Breast epithelium (tissue), 4 donors: ENCODE measurements at regions not wholly inside any gene's neighbourhood (a gene's known extent, or its start where the extent isn't known, plus 50 kb on each side); places are given as distances from the start of the nearest gene placed in this dataset.

Experiments used
- DNase-seq, 2 donors: peaks; one replicate each; pipeline ENCODE4 v3.0.0-alpha.2; 2019; ENCODE audit warnings: low spot score in 2 of 2
- H3K27ac ChIP-seq, 2 donors: fragments of 200-600 bp; sonication (generic) in 1 of 2; one replicate each; pipeline ENCODE4 v1.5.1; 2016 to 2019; ENCODE audit warnings: mild to moderate bottlenecking in 1 of 2
- H3K27me3 ChIP-seq, 2 donors: fragments of 200-600 bp; sonication (generic) in 1 of 2; one replicate each; pipeline versions ENCODE4 v1.5.1 to v1.6.0; 2017 to 2019; ENCODE audit warnings: control low read depth in 1 of 2, mild to moderate bottlenecking in 1 of 2
- H3K36me3 ChIP-seq: fragments of 200-600 bp; one replicate; pipeline ENCODE4 v1.5.1; 2019
- H3K4me1 ChIP-seq, 2 donors: fragments of 200-600 bp; sonication (generic); one replicate each; pipeline ENCODE4 v1.5.1; 2016 to 2019; ENCODE audit warnings: control low read depth in 1 of 2
- H3K4me3 ChIP-seq, 3 donors: fragments of 200-600 bp; sonication (generic); 1 replicate in 2 of 3; 2 replicates in 1 of 3; pipeline ENCODE4 v1.5.1; 2016 to 2019; ENCODE audit warnings: mild to moderate bottlenecking in 3 of 3, moderate library complexity in 2 of 3
- H3K9me3 ChIP-seq, 2 donors: fragments of 200-600 bp; sonication (generic) in 1 of 2; one replicate each; pipeline ENCODE4 v1.5.1; 2016 to 2019; ENCODE audit warnings: control low read depth in 1 of 2
- CTCF ChIP-seq, 3 donors: fragments of 450-650 bp; IDR thresholded peaks; one replicate each; pipeline ENCODE4 v1.5.1; 2016 to 2017; ENCODE audit warnings: antibody characterized with exemption in 3 of 3, mild to moderate bottlenecking in 3 of 3, moderate library complexity in 3 of 3
- POLR2A ChIP-seq: fragments of 450-650 bp; IDR thresholded peaks from one replicate; pipeline ENCODE4 v1.6.1; 2016; ENCODE audit warnings: antibody characterized with exemption, mild to moderate bottlenecking, moderate library complexity
- POLR2AphosphoS5 ChIP-seq, 3 donors: sonication (generic); formaldehyde crosslinking; IDR thresholded peaks; one replicate each; pipeline ENCODE4 v1.6.1; 2017; ENCODE audit warnings: antibody characterized with exemption in 3 of 3
- intact Hi-C: fragments of 100-400 bp; cut with DNase I; formaldehyde crosslinking; loops from one replicate; pipeline ENCODE4 v1.15.1; 2023; ENCODE audit warnings: low total_unique reads

- Histone ChIP-seq H3K4me1 (no peaks in the 10 kb centered on the region), H3K4me3 (no peak overlapping the region), H3K9me3 (no peaks in the 10 kb centered on the region), H3K27ac (no peak overlapping the region), H3K27me3 (no peaks in the 10 kb centered on the region), H3K36me3 (no peaks in the 10 kb centered on the region)
- DNase-seq = no peak
- TF ChIP-seq POLR2A (no peak), CTCF (IDR thresholded peaks at IDR 0.05) (no peak), POLR2AphosphoS5 (IDR thresholded peaks at IDR 0.05) (no peak)
- intact Hi-C loops = no loop called here
Observed at GRCh38 chrX:4179031-4179430, 465.6 kb upstream of the PRKX start.

DNA sequence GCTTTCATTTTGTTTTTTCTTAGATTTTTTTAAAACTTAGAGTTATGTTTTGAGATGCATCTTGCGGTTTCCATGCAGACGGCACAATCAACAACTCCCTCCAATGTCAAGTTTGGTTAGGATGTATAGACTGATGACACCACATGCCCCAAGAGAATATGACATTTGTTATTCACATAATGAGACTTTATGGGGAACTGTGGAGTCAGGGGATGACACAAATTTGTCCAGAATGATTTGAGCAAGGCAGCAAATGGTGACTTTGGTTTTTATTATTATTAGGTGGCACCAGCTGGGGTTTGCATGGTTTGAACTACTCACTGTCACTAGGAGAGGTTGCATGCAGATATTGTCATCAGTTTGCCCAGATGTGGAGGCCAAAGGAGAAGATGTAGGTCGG, 461.8 kb upstream of the PRKX start:
- no peaks in the 10 kb centered on the region for H3K36me3 ChIP-seq
- no peak overlapping the region for H3K4me3 ChIP-seq
- no peaks in the 10 kb centered on the region for H3K4me1 ChIP-seq
- H3K27me3 ChIP-seq = no peaks in the 10 kb centered on the region
- TF ChIP-seq POLR2A (no peak), CTCF (IDR thresholded peaks at IDR 0.05) (no peak), POLR2AphosphoS5 (IDR thresholded peaks at IDR 0.05) (no peak)
- intact Hi-C loops = no loop called here
- no peak for DNase-seq
- H3K9me3 ChIP-seq = peaks cover 0 to 10% of the 10 kb centered on the region in 2 donors
- H3K27ac ChIP-seq = no peak overlapping the region

GRCh38 chrX:4173743-4174142, 460.3 kb upstream of the PRKX start:
- DNase-seq = no peak
- H3K27ac ChIP-seq = no peak overlapping the region
- TF ChIP-seq POLR2A (no peak), POLR2AphosphoS5 (IDR thresholded peaks at IDR 0.05) (no peak), CTCF (IDR thresholded peaks at IDR 0.05) (no peak)
- no peaks in the 10 kb centered on the region for H3K27me3 ChIP-seq
- intact Hi-C loops = no loop called here
- no peaks in the 10 kb centered on the region for H3K4me1 ChIP-seq
- no peak overlapping the region for H3K4me3 ChIP-seq
- H3K9me3 ChIP-seq = peaks cover 0 to 10% of the 10 kb centered on the region in 2 donors
- H3K36me3 ChIP-seq = no peaks in the 10 kb centered on the region

DNA sequence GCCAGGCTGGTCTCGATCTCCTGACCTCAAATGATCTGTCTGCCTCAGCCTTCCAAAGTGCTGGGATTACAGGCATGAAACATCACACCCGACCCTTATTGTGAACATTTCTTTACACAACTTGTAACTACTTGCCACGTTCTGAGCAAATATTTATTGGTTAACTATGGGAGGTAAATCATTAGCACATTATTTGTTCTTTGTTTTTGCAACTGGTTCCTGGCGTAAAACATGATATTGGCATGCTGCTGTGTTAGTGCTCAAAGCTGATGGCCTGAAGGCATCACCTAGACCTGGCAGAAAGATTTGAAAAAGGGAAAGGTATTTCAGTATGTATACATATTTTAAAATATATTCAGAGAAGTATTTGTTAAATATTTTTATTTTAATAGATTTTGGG, 438.3 kb upstream of the PRKX start:
- no peak for TF ChIP-seq POLR2A
- no peak for TF ChIP-seq POLR2AphosphoS5 (IDR thresholded peaks at IDR 0.05)
- TF ChIP-seq CTCF (IDR thresholded peaks at IDR 0.05) = no peak
- intact Hi-C loops = no loop called here
- H3K9me3 ChIP-seq = peaks cover 0 to 18% of the 10 kb centered on the region in 2 donors
- H3K36me3 ChIP-seq = no peaks in the 10 kb centered on the region
- DNase-seq = no peak
- no peaks in the 10 kb centered on the region for H3K27me3 ChIP-seq
- H3K4me1 ChIP-seq = no peaks in the 10 kb centered on the region
- no peak overlapping the region for H3K4me3 ChIP-seq
- no peak overlapping the region for H3K27ac ChIP-seq

DNA sequence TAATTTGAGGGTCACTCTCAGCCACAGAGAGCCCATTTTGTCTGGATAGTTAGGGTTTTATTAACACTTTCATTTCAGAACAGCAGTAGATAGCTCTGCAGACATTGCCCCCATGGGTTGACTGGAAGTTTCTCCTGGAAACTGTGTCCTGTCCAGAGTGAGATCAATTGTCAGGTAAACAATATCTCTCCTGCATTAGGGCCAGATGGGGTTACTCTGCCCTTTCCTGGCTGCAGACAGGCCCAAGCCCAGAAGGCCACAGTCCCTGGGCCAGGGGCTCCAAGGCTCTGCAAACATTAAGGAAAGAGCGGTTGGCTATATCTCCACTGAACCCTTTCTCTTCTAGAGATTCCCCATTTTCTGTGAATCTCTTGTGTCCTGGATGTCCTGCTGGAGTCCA, 436.8 kb upstream of the PRKX start:
- no peaks in the 10 kb centered on the region for H3K27me3 ChIP-seq
- intact Hi-C loops = no loop called here
- DNase-seq = no peak
- H3K4me3 ChIP-seq = no peak overlapping the region
- H3K9me3 ChIP-seq = peaks cover 0 to 18% of the 10 kb centered on the region in 2 donors
- no peaks in the 10 kb centered on the region for H3K36me3 ChIP-seq
- no peaks in the 10 kb centered on the region for H3K4me1 ChIP-seq
- no peak for TF ChIP-seq CTCF (IDR thresholded peaks at IDR 0.05)
- TF ChIP-seq POLR2AphosphoS5 (IDR thresholded peaks at IDR 0.05) = no peak
- TF ChIP-seq POLR2A = no peak
- no peak overlapping the region for H3K27ac ChIP-seq
